Muscle of leg (tissue), 3 donors: ENCODE measurements at regions not wholly inside any gene's neighbourhood (a gene's known extent, or its start where the extent isn't known, plus 50 kb on each side); places are given as distances from the start of the nearest gene placed in this dataset.
"Not testable (repeated sequence)": the region's sequence is repeated elsewhere in the genome, so short reads cannot be mapped to it uniquely, and the experiment has no call there.

Source experiments
- DNase-seq: peaks from one replicate; pipeline ENCODE4 v3.0.0; 2013
- H3K27ac ChIP-seq: one replicate; pipeline ENCODE4 v1.5.1; 2013; ENCODE audit warnings: mild to moderate bottlenecking, low read length, control low read depth
- H3K27me3 ChIP-seq: one replicate; pipeline ENCODE4 v1.6.1; 2013; ENCODE audit warnings: low read length; ENCODE audit not compliant: control insufficient read depth, insufficient read depth
- H3K36me3 ChIP-seq: one replicate; pipeline ENCODE4 v1.6.1; 2013; ENCODE audit warnings: low read length; ENCODE audit not compliant: control insufficient read depth, insufficient read depth
- H3K4me1 ChIP-seq: one replicate; pipeline ENCODE4 v1.6.1; 2013; ENCODE audit warnings: low read length; ENCODE audit not compliant: control insufficient read depth, insufficient read depth
- H3K4me3 ChIP-seq: one replicate; pipeline ENCODE4 v1.5.1; 2013; ENCODE audit warnings: low read length, control low read depth
- H3K9me3 ChIP-seq: replicated peaks from 2 replicates; pipeline ENCODE4 v1.6.1; 2013; ENCODE audit warnings: low read depth, low read length; ENCODE audit not compliant: control insufficient read depth
- WGBS: methylation state at CpG from one replicate; pipeline ENCODE4 v1.1.5; 2013; ENCODE audit warnings: missing lambda C conversion rate; ENCODE audit not compliant: insufficient coverage; 5-methylcytosine and 5-hydroxymethylcytosine counted together

GRCh38 chr9:23015557-23015956 lies 568.9 kb downstream of the DMRTA1 start:
- Histone ChIP-seq H3K9me3 (no peaks in the 10 kb centered on the region), H3K27ac (no peak overlapping the region), H3K4me1 (no peaks in the 10 kb centered on the region), H3K36me3 (no peaks in the 10 kb centered on the region), H3K4me3 (no peak overlapping the region), H3K27me3 (no peaks in the 10 kb centered on the region)
- no peak for DNase-seq
- WGBS: no CpG with 5 or more reads among the region's 1 CpG

DNA sequence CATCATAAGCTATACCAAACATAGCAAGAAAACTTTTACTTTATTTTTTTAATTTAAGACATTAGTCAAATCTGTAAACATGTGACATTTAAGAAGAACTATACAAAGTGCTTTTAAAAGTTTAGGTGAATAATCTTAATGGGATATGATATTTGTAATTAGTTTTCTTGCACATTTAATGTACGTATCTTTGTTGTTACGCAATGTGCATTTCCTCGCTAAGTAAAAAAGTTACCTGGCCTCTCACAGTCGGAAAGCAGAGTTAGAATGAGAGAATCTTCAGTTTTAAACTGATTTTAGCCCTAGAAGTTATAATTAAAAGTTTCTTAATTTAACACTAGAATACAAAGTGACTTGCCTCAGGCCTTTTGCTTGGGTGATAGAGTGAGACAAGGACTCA lies 589.8 kb downstream of the DMRTA1 start:
- WGBS: no CpG with 5 or more reads among the region's 4 CpGs
- Histone ChIP-seq H3K27me3 (no peaks in the 10 kb centered on the region), H3K4me3 (no peak overlapping the region), H3K36me3 (no peaks in the 10 kb centered on the region), H3K4me1 (no peaks in the 10 kb centered on the region), H3K27ac (no peak overlapping the region), H3K9me3 (no peaks in the 10 kb centered on the region)
- DNase-seq: no peak

- H3K4me1 ChIP-seq: no peaks in the 10 kb centered on the region
- no peak for DNase-seq
- H3K4me3 ChIP-seq: no peak overlapping the region
- H3K9me3 ChIP-seq: no peaks in the 10 kb centered on the region
- H3K27ac ChIP-seq: no peak overlapping the region
- no peaks in the 10 kb centered on the region for H3K27me3 ChIP-seq
- H3K36me3 ChIP-seq: no peaks in the 10 kb centered on the region
Observed at GRCh38 chr9:23039402-23039801, 592.8 kb downstream of the DMRTA1 start.

GRCh38 chr9:23041466-23041865 lies 594.8 kb downstream of the DMRTA1 start:
- DNase-seq: no peak
- H3K36me3 ChIP-seq: no peaks in the 10 kb centered on the region
- no peaks in the 10 kb centered on the region for H3K27me3 ChIP-seq
- H3K4me3 ChIP-seq: no peak overlapping the region
- no peaks in the 10 kb centered on the region for H3K4me1 ChIP-seq
- H3K9me3 ChIP-seq: no peaks in the 10 kb centered on the region
- no peak overlapping the region for H3K27ac ChIP-seq

DNA sequence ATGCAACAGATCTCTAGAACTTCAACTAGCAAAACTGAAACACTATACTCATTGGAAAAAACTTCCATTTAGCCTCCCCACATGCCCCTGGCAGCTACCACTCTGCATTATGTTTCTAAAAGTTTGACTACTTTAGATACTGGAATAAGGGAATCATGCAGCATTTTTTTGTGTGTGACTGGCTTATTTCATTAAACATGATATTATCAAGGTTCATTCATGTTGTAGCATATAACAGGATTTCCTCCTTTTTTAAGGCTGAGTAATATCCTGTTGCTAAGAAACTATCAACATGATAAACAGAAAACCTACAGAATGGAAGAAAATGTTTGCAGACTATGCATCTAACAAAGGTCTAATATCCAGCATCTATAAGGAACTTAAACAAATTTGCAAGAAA lies 597.9 kb downstream of the DMRTA1 start:
- Histone ChIP-seq H3K27me3 (no peaks in the 10 kb centered on the region), H3K27ac (no peak overlapping the region), H3K36me3 (no peaks in the 10 kb centered on the region), H3K9me3 (no peaks in the 10 kb centered on the region), H3K4me3 (no peak overlapping the region), H3K4me1 (no peaks in the 10 kb centered on the region)
- no peak for DNase-seq

DNA sequence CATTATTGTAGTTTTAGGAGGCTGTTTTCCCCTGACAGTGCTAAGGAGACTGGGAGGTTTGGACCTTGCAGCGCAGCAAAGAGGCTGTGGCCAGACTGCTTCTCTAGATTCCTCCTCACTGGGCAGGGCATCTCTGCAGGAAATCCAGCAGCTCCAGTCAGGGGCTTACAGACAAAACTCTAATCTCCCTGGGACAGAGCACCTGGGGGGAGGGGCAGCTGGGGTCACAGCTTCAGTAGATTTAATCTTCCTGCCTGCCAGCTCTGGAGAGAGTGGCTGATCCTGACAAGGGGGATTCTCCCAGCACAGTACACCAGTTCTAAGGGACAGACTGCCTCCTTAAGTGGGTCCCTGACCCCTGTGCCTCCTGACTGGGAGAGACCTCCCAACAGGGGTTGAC lies 599.4 kb downstream of the DMRTA1 start:
- no CpG with 5 or more reads among the region's 1 CpG for WGBS
- not testable (repeated sequence) for H3K36me3 ChIP-seq, DNase-seq, H3K4me1 ChIP-seq, H3K27me3 ChIP-seq, H3K9me3 ChIP-seq, H3K4me3 ChIP-seq, H3K27ac ChIP-seq

DNA sequence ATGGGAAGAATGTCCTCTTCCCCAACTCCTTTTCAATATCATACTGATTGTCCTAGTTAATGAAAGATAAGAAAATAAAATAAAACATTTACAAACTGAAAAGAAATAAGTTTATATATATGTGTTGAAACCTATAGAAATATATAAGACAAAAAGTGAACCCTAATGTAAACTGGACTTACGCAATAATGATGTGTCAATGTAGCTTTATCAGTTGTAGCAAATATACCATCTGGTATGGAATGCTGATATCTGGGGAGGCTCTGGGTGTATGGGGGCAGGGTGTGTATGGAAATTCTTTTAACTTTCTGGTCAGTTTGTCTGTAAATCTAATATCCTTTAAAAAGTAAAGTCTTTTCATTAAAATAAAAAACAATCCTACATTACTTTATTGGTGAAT lies 603.9 kb downstream of the DMRTA1 start:
- WGBS: 100% methylated on average over 1 of the region's 1 CpG
- no peak overlapping the region for H3K27ac ChIP-seq
- no peaks in the 10 kb centered on the region for H3K4me1 ChIP-seq

DNA sequence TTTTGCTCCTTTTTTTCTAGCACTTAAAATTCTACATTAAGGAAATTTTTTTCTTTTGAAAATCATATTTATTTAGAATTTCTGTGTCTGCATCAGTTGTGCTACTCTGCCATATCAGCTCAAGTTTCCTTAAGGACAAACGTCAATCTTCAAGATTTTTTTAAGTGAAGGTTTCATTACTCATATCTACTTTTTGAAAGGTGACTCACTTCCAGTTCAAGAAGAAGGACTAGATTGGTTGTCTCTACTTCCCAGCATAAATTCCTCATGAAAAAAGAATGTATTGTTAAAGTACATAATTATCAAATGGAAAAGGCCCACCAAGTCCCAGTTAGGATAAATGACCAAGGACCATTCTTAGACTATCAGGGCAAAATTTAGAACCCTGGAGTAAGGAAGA lies 626.5 kb downstream of the DMRTA1 start:
- WGBS: no CpG with 5 or more reads among the region's 1 CpG
- H3K27me3 ChIP-seq: no peaks in the 10 kb centered on the region
- no peak overlapping the region for H3K27ac ChIP-seq
- H3K36me3 ChIP-seq: no peaks in the 10 kb centered on the region
- no peaks in the 10 kb centered on the region for H3K9me3 ChIP-seq
- no peak for DNase-seq
- no peaks in the 10 kb centered on the region for H3K4me1 ChIP-seq
- H3K4me3 ChIP-seq: no peak overlapping the region

More for the DNA sequence above, 603.9 kb downstream of the DMRTA1 start:
- H3K27me3 ChIP-seq: no peaks in the 10 kb centered on the region
- H3K9me3 ChIP-seq: no peaks in the 10 kb centered on the region
- no peaks in the 10 kb centered on the region for H3K36me3 ChIP-seq
- no peak overlapping the region for H3K4me3 ChIP-seq
- DNase-seq: no peak

DNA sequence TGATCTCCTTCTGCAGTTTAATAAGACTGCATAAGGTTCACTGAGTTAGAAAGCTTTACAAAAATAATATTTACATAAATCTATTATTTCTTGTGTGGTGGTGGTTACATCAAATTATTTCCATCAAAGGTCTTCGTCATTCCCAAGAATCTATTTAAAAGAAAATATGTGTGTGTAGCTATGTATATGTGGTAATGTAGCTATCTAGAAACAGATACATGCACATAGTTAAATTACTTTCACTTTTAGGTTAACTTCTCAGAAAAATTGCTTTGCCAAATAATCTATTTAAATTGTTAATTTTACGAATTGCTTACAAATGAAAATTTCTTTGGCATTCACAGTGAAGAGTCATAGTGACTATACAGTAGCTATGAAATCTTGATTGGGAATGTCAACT lies 633.2 kb downstream of the DMRTA1 start:
- H3K27ac ChIP-seq: no peak overlapping the region
- WGBS: no CpG with 5 or more reads among the region's 2 CpGs

GRCh38 chr9:23081377-23081776 lies 634.8 kb downstream of the DMRTA1 start:
- DNase-seq: no peak
- Histone ChIP-seq H3K27me3 (no peaks in the 10 kb centered on the region), H3K36me3 (no peaks in the 10 kb centered on the region), H3K4me3 (no peak overlapping the region), H3K4me1 (no peaks in the 10 kb centered on the region), H3K27ac (no peak overlapping the region), H3K9me3 (no peaks in the 10 kb centered on the region)
- 74% methylated on average over 3 of the region's 5 CpGs for WGBS

More for the DNA sequence above, 633.2 kb downstream of the DMRTA1 start:
- H3K27me3 ChIP-seq: no peaks in the 10 kb centered on the region
- H3K4me3 ChIP-seq: no peak overlapping the region
- H3K9me3 ChIP-seq: no peaks in the 10 kb centered on the region
- H3K4me1 ChIP-seq: no peaks in the 10 kb centered on the region
- H3K36me3 ChIP-seq: no peaks in the 10 kb centered on the region
- DNase-seq: no peak

GRCh38 chr9:23088932-23089364 lies 642.3 kb downstream of the DMRTA1 start:
- no peaks in the 10 kb centered on the region for H3K9me3 ChIP-seq
- no peaks in the 10 kb centered on the region for H3K27me3 ChIP-seq
- H3K4me3 ChIP-seq: no peak overlapping the region
- WGBS: 74% methylated on average over 5 of the region's 5 CpGs
- no peaks in the 10 kb centered on the region for H3K4me1 ChIP-seq
- no peak for DNase-seq
- no peaks in the 10 kb centered on the region for H3K36me3 ChIP-seq
- no peak overlapping the region for H3K27ac ChIP-seq
